PC-9 (cell line): ENCODE measurements at regions not wholly inside any gene's neighbourhood (a gene's known extent, or its start where the extent isn't known, plus 50 kb on each side); places are given as distances from the start of the nearest gene placed in this dataset.

ENCODE experiments used
- BruUV-seq: library from RNA; stranded (reverse); fragments of 400-500 nt; replicated peaks from 2 replicates; lab custom pipeline; 2021; lab: Mats Ljungman, UMichigan
- CTCF ChIA-PET: fragments of 300-600 bp; sonication (Branson Sonifier 250); formaldehyde crosslinking; loops from one replicate; lab custom pipeline; 2022; ENCODE audit warnings: antibody characterized with exemption; lab: Charles Lee
- POLR2A ChIA-PET: fragments of 300-600 bp; sonication (Branson Sonifier 250); formaldehyde crosslinking; loops from one replicate; lab custom pipeline; 2022; ENCODE audit warnings: antibody characterized with exemption; ENCODE audit not compliant: unreplicated experiment; lab: Charles Lee
- DNase-seq, 2 experiments: peaks; one replicate each; pipeline versions ENCODE4 v3.0.0 to v3.0.0-alpha.2; 2015 to 2022; ENCODE audit warnings: mixed read lengths in 1 of 2
- H2AFZ ChIP-seq: fragments of 200-600 bp; sonication (generic); 2 replicates; pipeline ENCODE4 v1.8.1; 2017; ENCODE audit warnings: antibody characterized with exemption
- H3F3A ChIP-seq: fragments of 200-600 bp; sonication (generic); 2 replicates; pipeline ENCODE4 v1.8.1; 2017; ENCODE audit warnings: antibody characterized with exemption, mild to moderate bottlenecking, low read depth; ENCODE audit not compliant: insufficient read depth
- H3K27ac ChIP-seq: fragments of 200-600 bp; sonication (generic); 2 replicates; pipeline ENCODE4 v1.6.1; 2016; ENCODE audit warnings: mixed run types
- H3K27me3 ChIP-seq: fragments of 200-600 bp; sonication (generic); 2 replicates; pipeline ENCODE4 v1.6.1; 2016; ENCODE audit warnings: low read depth, mixed run types; ENCODE audit not compliant: insufficient read depth
- H3K36me3 ChIP-seq: fragments of 200-600 bp; sonication (generic); 2 replicates; pipeline ENCODE4 v1.6.1; 2016; ENCODE audit warnings: low read depth, mixed run types
- H3K4me1 ChIP-seq: fragments of 200-600 bp; sonication (generic); replicated peaks from 2 replicates; pipeline ENCODE4 v1.6.1; 2016; ENCODE audit warnings: mixed run types; ENCODE audit not compliant: insufficient read depth
- H3K4me2 ChIP-seq: fragments of 200-600 bp; sonication (generic); 2 replicates; pipeline ENCODE4 v1.6.1; 2017; ENCODE audit warnings: mixed run types
- H3K4me3 ChIP-seq: fragments of 200-600 bp; sonication (generic); 2 replicates; pipeline ENCODE4 v1.6.1; 2016; ENCODE audit warnings: mixed run types
- H3K79me2 ChIP-seq: fragments of 200-600 bp; sonication (generic); 2 replicates; pipeline ENCODE4 v1.6.1; 2017; ENCODE audit warnings: low read depth, mixed run types
- H3K9me2 ChIP-seq: fragments of 200-600 bp; sonication (generic); 2 replicates; pipeline ENCODE4 v1.8.1; 2017; ENCODE audit warnings: mild to moderate bottlenecking; ENCODE audit not compliant: insufficient read depth
- H3K9me3 ChIP-seq: fragments of 200-600 bp; sonication (generic); 2 replicates; pipeline ENCODE4 v1.8.1; 2016; ENCODE audit warnings: low read depth; ENCODE audit not compliant: insufficient read depth
- H4K20me1 ChIP-seq: fragments of 200-600 bp; sonication (generic); 2 replicates; pipeline ENCODE4 v1.8.1; 2017; ENCODE audit not compliant: insufficient read depth
- EZH2 ChIP-seq: fragments of 200-600 bp; sonication (generic); IDR thresholded peaks from 2 replicates; pipeline ENCODE4 v1.8.0; 2017; ENCODE audit warnings: antibody characterized with exemption, low read depth
- intact Hi-C: fragments of 100-400 bp; cut with micrococcal nuclease; formaldehyde crosslinking; loops from one replicate; pipeline ENCODE4 v1.10.0; 2022; ENCODE audit not compliant: unreplicated experiment
- TF ChIP-seq, protein P1 (sequence below): fragments of 200-600 bp; sonication (generic); conservative IDR thresholded peaks from 2 replicates; pipeline ENCODE4 v1.6.1; 2017; ENCODE audit warnings: mixed run types, antibody characterized with exemption, mild to moderate bottlenecking, moderate library complexity

GRCh38 chr15:81907521-81907920 is 138.3 kb downstream of the MEX3B start:
- DNase-seq = no peak
- Histone ChIP-seq H3K79me2 (no peaks in the 10 kb centered on the region), H3K9me2 (no peaks in the 10 kb centered on the region), H3K36me3 (no peaks in the 10 kb centered on the region), H3K4me3 (no peak overlapping the region), H3K9me3 (no peaks in the 10 kb centered on the region), H3K27ac (no peak overlapping the region), H2AFZ (no peak overlapping the region), H4K20me1 (no peaks in the 10 kb centered on the region), H3K4me1 (no peaks in the 10 kb centered on the region), H3F3A (no peaks in the 10 kb centered on the region), H3K27me3 (peaks cover 16% of the 10 kb centered on the region; the same call in 1 of the 2 replicates), H3K4me2 (no peak overlapping the region)
- intact Hi-C loops = no loop called here
- TF ChIP-seq, protein P1, sequence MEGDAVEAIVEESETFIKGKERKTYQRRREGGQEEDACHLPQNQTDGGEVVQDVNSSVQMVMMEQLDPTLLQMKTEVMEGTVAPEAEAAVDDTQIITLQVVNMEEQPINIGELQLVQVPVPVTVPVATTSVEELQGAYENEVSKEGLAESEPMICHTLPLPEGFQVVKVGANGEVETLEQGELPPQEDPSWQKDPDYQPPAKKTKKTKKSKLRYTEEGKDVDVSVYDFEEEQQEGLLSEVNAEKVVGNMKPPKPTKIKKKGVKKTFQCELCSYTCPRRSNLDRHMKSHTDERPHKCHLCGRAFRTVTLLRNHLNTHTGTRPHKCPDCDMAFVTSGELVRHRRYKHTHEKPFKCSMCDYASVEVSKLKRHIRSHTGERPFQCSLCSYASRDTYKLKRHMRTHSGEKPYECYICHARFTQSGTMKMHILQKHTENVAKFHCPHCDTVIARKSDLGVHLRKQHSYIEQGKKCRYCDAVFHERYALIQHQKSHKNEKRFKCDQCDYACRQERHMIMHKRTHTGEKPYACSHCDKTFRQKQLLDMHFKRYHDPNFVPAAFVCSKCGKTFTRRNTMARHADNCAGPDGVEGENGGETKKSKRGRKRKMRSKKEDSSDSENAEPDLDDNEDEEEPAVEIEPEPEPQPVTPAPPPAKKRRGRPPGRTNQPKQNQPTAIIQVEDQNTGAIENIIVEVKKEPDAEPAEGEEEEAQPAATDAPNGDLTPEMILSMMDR = no peak
- TF ChIP-seq EZH2 = no peak
- BruUV-seq = no TSS peak
- POLR2A ChIA-PET = no interaction called here
- CTCF ChIA-PET = no interaction called here

- Histone ChIP-seq H3K79me2 (no peaks in the 10 kb centered on the region), H3K9me2 (no peaks in the 10 kb centered on the region), H3K27me3 (0 out of 2 replicates have a peak, but pooled peaks cover 3% of the 10 kb centered on the region), H4K20me1 (no peaks in the 10 kb centered on the region), H3F3A (no peaks in the 10 kb centered on the region), H2AFZ (no peak overlapping the region), H3K27ac (no peak overlapping the region), H3K36me3 (no peaks in the 10 kb centered on the region), H3K4me1 (no peaks in the 10 kb centered on the region), H3K4me2 (no peak overlapping the region), H3K9me3 (no peaks in the 10 kb centered on the region), H3K4me3 (no peak overlapping the region)
- POLR2A ChIA-PET = no interaction called here
- no peak for TF ChIP-seq EZH2
- TF ChIP-seq, protein P1 = no peak
- CTCF ChIA-PET = no interaction called here
- intact Hi-C loops = no loop called here
- no peak for DNase-seq
- no TSS peak for BruUV-seq
These were observed 139.9 kb downstream of the MEX3B start for GRCh38 chr15:81905889-81906288.

DNA sequence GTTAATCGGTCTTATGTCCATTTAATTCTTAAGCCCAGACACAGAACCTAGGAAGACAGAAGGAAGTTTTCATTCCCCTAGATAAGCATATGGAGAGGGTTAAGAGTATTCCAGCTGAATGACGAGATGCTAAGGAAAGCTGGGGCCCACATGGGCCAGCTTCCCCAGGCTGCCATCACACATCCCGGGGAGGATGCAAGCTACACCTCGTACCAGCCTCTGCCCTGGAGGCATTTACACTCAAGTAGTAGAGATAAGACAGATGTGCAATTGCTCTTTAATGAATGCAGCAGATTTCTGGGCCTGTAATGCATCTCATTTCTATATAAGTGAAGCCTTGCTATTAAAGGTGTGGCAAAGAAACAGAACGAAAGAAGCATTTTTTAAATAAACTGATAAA is 144.5 kb downstream of the MEX3B start:
- H3K36me3 ChIP-seq = no peaks in the 10 kb centered on the region
- intact Hi-C loops = no loop called here
- ChIA-PET POLR2A (no interaction called here), CTCF (no interaction called here)
- no peak overlapping the region for H3K4me2 ChIP-seq
- H3K79me2 ChIP-seq = no peaks in the 10 kb centered on the region
- no TSS peak for BruUV-seq
- H3K4me3 ChIP-seq = no peak overlapping the region
- no peak for DNase-seq
- H4K20me1 ChIP-seq = no peaks in the 10 kb centered on the region
- H3K27ac ChIP-seq = no peak overlapping the region
- H3K9me3 ChIP-seq = no peaks in the 10 kb centered on the region
- TF ChIP-seq EZH2 = no peak
- TF ChIP-seq, protein P1 = no peak
- H3K27me3 ChIP-seq = no peaks in the 10 kb centered on the region
- no peaks in the 10 kb centered on the region for H3K9me2 ChIP-seq
- no peaks in the 10 kb centered on the region for H3F3A ChIP-seq
- no peaks in the 10 kb centered on the region for H3K4me1 ChIP-seq
- no peak overlapping the region for H2AFZ ChIP-seq
